ENCODE measurements at regions not wholly inside any gene's neighbourhood (a gene's known extent, or its start where the extent isn't known, plus 50 kb on each side); places are given as distances from the start of the nearest gene placed in this dataset.

GRCh38 chr4:106486533-106486932, 118.0 kb upstream of the GIMD1 start:
- Mint-ChIP-seq H3K9me3 (peaks cover 4% of the 10 kb centered on the region; the same call in 1 of the 3 replicates), H3K27ac (0 out of 2 replicates have a peak overlapping the region, but pooled peaks have one; percentile 3), H3K27me3 (ENCODE audit: insufficient read depth, low read depth, poor library complexity) (peaks cover 4% of the 10 kb centered on the region), H3K36me3 (ENCODE audit: low read depth) (no peaks in the 10 kb centered on the region), H3K4me1 (peaks cover 19% of the 10 kb centered on the region), H3K4me3 (no peak overlapping the region)
- Histone ChIP-seq H3F3A (replicated peaks; ENCODE audit: low read depth) (no peaks in the 10 kb centered on the region), H3K4me2 (peak overlapping the region; percentile 12), H4K20me1 (replicated peaks; ENCODE audit: insufficient read depth) (no peaks in the 10 kb centered on the region), H3K79me2 (replicated peaks; ENCODE audit: insufficient read depth) (no peaks in the 10 kb centered on the region), H3K27ac (ENCODE audit: low read depth) (no peak overlapping the region), H3K9me2 (ENCODE audit: insufficient read depth) (peaks cover 3% of the 10 kb centered on the region; the same call in 1 of the 2 replicates), H3K27me3 (ENCODE audit: insufficient read depth) (no peaks in the 10 kb centered on the region), H3K4me3 (no peak overlapping the region), H3K4me1 (ENCODE audit: insufficient read depth) (peaks cover 7% of the 10 kb centered on the region), H3K36me3 (ENCODE audit: insufficient read depth) (no peaks in the 10 kb centered on the region), H2AFZ (no peak overlapping the region)
- TF ChIP-seq JUNB (IDR thresholded peaks at IDR 0.05; ENCODE audit: unreplicated experiment) (no peak), STAT1 (IDR thresholded peaks at IDR 0.05; ENCODE audit: unreplicated experiment) (no peak), CREB1 (CRISPR knock-in tag; IDR thresholded peaks at IDR 0.05; ENCODE audit: low read depth) (no peak), EZH2 (IDR thresholded peaks at IDR 0.05; ENCODE audit: low read depth, unreplicated experiment) (no peak)
- TF ChIP-seq, protein P1, sequence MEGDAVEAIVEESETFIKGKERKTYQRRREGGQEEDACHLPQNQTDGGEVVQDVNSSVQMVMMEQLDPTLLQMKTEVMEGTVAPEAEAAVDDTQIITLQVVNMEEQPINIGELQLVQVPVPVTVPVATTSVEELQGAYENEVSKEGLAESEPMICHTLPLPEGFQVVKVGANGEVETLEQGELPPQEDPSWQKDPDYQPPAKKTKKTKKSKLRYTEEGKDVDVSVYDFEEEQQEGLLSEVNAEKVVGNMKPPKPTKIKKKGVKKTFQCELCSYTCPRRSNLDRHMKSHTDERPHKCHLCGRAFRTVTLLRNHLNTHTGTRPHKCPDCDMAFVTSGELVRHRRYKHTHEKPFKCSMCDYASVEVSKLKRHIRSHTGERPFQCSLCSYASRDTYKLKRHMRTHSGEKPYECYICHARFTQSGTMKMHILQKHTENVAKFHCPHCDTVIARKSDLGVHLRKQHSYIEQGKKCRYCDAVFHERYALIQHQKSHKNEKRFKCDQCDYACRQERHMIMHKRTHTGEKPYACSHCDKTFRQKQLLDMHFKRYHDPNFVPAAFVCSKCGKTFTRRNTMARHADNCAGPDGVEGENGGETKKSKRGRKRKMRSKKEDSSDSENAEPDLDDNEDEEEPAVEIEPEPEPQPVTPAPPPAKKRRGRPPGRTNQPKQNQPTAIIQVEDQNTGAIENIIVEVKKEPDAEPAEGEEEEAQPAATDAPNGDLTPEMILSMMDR (conservative IDR thresholded peaks at IDR 0.05; ENCODE audit: low read depth in 2 of 2): no peak
- peak; percentile 69 for DNase-seq (ENCODE audit: low spot score)
- ATAC-seq: peak; percentile 50

DNA sequence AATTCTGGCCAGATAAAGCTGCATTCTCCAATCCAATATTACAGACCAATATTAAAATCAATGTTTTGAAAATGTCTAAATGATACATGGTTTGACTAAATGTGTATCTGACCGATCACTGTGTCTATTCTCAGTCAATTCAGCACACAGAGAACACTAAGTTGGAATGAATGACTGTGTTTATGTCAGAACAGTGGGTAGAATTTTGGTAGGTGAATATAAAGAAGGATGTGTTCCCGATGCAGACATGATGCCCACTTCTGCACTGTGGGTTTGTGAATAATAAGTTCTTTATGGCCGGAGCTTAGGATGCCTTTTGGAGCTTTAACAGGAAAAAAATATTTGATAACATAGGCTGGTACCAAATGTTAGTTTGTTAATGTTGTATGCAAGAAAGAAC, 113.2 kb upstream of the GIMD1 start:
- no peaks in the 10 kb centered on the region for H3K27me3 ChIP-seq (ENCODE audit: insufficient read depth)
- Mint-ChIP-seq H3K9me3 (no peaks in the 10 kb centered on the region), H3K36me3 (ENCODE audit: low read depth) (no peaks in the 10 kb centered on the region), H3K4me3 (no peak overlapping the region), H3K4me1 (peaks cover 8% of the 10 kb centered on the region), H3K27ac (no peak overlapping the region), H3K27me3 (ENCODE audit: insufficient read depth, low read depth, poor library complexity) (peaks cover 6% of the 10 kb centered on the region)
- no peaks in the 10 kb centered on the region for H3K79me2 ChIP-seq (replicated peaks; ENCODE audit: insufficient read depth)
- no peak overlapping the region for H3K4me3 ChIP-seq
- DNase-seq (ENCODE audit: low spot score) (no peak), ATAC-seq (no peak)
- H3K4me1 ChIP-seq (ENCODE audit: insufficient read depth): peaks cover 2% of the 10 kb centered on the region
- H3K9me2 ChIP-seq (ENCODE audit: insufficient read depth): no peaks in the 10 kb centered on the region
- H3K4me2 ChIP-seq: no peak overlapping the region
- no peaks in the 10 kb centered on the region for H4K20me1 ChIP-seq (replicated peaks; ENCODE audit: insufficient read depth)
- no peaks in the 10 kb centered on the region for H3F3A ChIP-seq (replicated peaks; ENCODE audit: low read depth)
- H3K36me3 ChIP-seq (ENCODE audit: insufficient read depth): no peaks in the 10 kb centered on the region
- no peak overlapping the region for H3K27ac ChIP-seq (ENCODE audit: low read depth)
- H2AFZ ChIP-seq: no peak overlapping the region
- TF ChIP-seq, protein P2, sequence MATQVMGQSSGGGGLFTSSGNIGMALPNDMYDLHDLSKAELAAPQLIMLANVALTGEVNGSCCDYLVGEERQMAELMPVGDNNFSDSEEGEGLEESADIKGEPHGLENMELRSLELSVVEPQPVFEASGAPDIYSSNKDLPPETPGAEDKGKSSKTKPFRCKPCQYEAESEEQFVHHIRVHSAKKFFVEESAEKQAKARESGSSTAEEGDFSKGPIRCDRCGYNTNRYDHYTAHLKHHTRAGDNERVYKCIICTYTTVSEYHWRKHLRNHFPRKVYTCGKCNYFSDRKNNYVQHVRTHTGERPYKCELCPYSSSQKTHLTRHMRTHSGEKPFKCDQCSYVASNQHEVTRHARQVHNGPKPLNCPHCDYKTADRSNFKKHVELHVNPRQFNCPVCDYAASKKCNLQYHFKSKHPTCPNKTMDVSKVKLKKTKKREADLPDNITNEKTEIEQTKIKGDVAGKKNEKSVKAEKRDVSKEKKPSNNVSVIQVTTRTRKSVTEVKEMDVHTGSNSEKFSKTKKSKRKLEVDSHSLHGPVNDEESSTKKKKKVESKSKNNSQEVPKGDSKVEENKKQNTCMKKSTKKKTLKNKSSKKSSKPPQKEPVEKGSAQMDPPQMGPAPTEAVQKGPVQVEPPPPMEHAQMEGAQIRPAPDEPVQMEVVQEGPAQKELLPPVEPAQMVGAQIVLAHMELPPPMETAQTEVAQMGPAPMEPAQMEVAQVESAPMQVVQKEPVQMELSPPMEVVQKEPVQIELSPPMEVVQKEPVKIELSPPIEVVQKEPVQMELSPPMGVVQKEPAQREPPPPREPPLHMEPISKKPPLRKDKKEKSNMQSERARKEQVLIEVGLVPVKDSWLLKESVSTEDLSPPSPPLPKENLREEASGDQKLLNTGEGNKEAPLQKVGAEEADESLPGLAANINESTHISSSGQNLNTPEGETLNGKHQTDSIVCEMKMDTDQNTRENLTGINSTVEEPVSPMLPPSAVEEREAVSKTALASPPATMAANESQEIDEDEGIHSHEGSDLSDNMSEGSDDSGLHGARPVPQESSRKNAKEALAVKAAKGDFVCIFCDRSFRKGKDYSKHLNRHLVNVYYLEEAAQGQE (IDR thresholded peaks at IDR 0.05; ENCODE audit: unreplicated experiment): no peak
- no peak for TF ChIP-seq ZNF462 (CRISPR knock-in tag; IDR thresholded peaks at IDR 0.05)
- TF ChIP-seq CREB1 (CRISPR knock-in tag; IDR thresholded peaks at IDR 0.05; ENCODE audit: low read depth): no peak
- no peak for TF ChIP-seq EZH2 (IDR thresholded peaks at IDR 0.05; ENCODE audit: low read depth, unreplicated experiment)
- TF ChIP-seq ZNF114 (CRISPR knock-in tag; IDR thresholded peaks at IDR 0.05): no peak
- TF ChIP-seq JUNB (IDR thresholded peaks at IDR 0.05; ENCODE audit: unreplicated experiment): no peak
- TF ChIP-seq NANOG (IDR thresholded peaks at IDR 0.05; ENCODE audit: borderline replicate concordance): no peak
- TF ChIP-seq POLR2AphosphoS5 (IDR thresholded peaks at IDR 0.05; ENCODE audit: low read depth): no peak

All from GM23338 (cell line).